LoVo (cell line): ENCODE measurements at regions not wholly inside any gene's neighbourhood (a gene's known extent, or its start where the extent isn't known, plus 50 kb on each side); places are given as distances from the start of the nearest gene placed in this dataset.

Source experiments
- DNase-seq: peaks from one replicate; pipeline ENCODE4 v3.0.0-alpha.2; 2016; ENCODE audit warnings: low spot score

- no peak for DNase-seq
These were observed 208.2 kb upstream of the GRIK3 start for GRCh38 chr1:37242501-37242900.

- no peak for DNase-seq
These were observed 209.2 kb upstream of the GRIK3 start for GRCh38 chr1:37243368-37244082.

- no peak for DNase-seq
These were observed 209.8 kb upstream of the GRIK3 start for GRCh38 chr1:37244083-37244480.

GRCh38 chr1:37244815-37245214 is 210.5 kb upstream of the GRIK3 start:
- no peak for DNase-seq

- no peak for DNase-seq
These were observed 212.3 kb upstream of the GRIK3 start for GRCh38 chr1:37246631-37247030.

GRCh38 chr1:37250371-37250770 is 216.1 kb upstream of the GRIK3 start:
- no peak for DNase-seq

- no peak for DNase-seq
These were observed 219.1 kb upstream of the ZC3H12A start for GRCh38 chr1:37255136-37255795.

- DNase-seq, result no peak
These were observed 218.5 kb upstream of the ZC3H12A start for GRCh38 chr1:37255868-37256267.

GRCh38 chr1:37257646-37258045 is 216.7 kb upstream of the ZC3H12A start:
- no peak for DNase-seq

- DNase-seq, result no peak
These were observed 216.3 kb upstream of the ZC3H12A start for GRCh38 chr1:37258068-37258467.

GRCh38 chr1:37259019-37259418 is 215.4 kb upstream of the ZC3H12A start:
- DNase-seq, result no peak

- no peak for DNase-seq
These were observed 213.3 kb upstream of the ZC3H12A start for GRCh38 chr1:37261129-37261528.

- no peak for DNase-seq
These were observed 211.8 kb upstream of the ZC3H12A start for GRCh38 chr1:37262439-37263170.

- no peak for DNase-seq
These were observed 209.2 kb upstream of the ZC3H12A start for GRCh38 chr1:37265156-37265555.

GRCh38 chr1:37265786-37266667 is 208.4 kb upstream of the ZC3H12A start:
- DNase-seq, result no peak

GRCh38 chr1:37267111-37267835 is 207.1 kb upstream of the ZC3H12A start:
- no peak for DNase-seq

- no peak for DNase-seq
These were observed 203.7 kb upstream of the ZC3H12A start for GRCh38 chr1:37270639-37271038.

- DNase-seq, result no peak
These were observed 201.8 kb upstream of the ZC3H12A start for GRCh38 chr1:37272626-37273025.

GRCh38 chr1:37274486-37274885 is 199.9 kb upstream of the ZC3H12A start:
- no peak for DNase-seq

GRCh38 chr1:37274938-37275631 is 199.3 kb upstream of the ZC3H12A start:
- DNase-seq, result no peak

GRCh38 chr1:37277366-37277765 is 197.0 kb upstream of the ZC3H12A start:
- no peak for DNase-seq
